ENCODE measurements at regions not wholly inside any gene's neighbourhood (a gene's known extent, or its start where the extent isn't known, plus 50 kb on each side); places are given as distances from the start of the nearest gene placed in this dataset.

- no peak overlapping the region for H3K27ac ChIP-seq
- TF ChIP-seq CTCF (conservative IDR thresholded peaks at IDR 0.05) (no peak), ZFX (IDR thresholded peaks at IDR 0.05) (no peak)
Observed at GRCh38 chr10:2592360-2593160, 474.8 kb upstream of the PFKP start.

- TF ChIP-seq CTCF (conservative IDR thresholded peaks at IDR 0.05) (no peak), ZFX (IDR thresholded peaks at IDR 0.05) (no peak)
- no peak overlapping the region for H3K27ac ChIP-seq
Observed at GRCh38 chr10:2589196-2589595, 478.2 kb upstream of the PFKP start.

- TF ChIP-seq ZFX (IDR thresholded peaks at IDR 0.05) (no peak), CTCF (conservative IDR thresholded peaks at IDR 0.05) (no peak)
- H3K27ac ChIP-seq = no peak overlapping the region
Observed at GRCh38 chr10:2584385-2584784, 483.0 kb upstream of the PFKP start.

GRCh38 chr10:2576892-2577291 lies 490.5 kb upstream of the PFKP start:
- no peak overlapping the region for H3K27ac ChIP-seq
- TF ChIP-seq CTCF (conservative IDR thresholded peaks at IDR 0.05) = no peak
- no peak for TF ChIP-seq ZFX (IDR thresholded peaks at IDR 0.05)

GRCh38 chr10:2575460-2575859 lies 491.9 kb upstream of the PFKP start:
- TF ChIP-seq ZFX (IDR thresholded peaks at IDR 0.05) (no peak), CTCF (conservative IDR thresholded peaks at IDR 0.05) (no peak)
- no peak overlapping the region for H3K27ac ChIP-seq

- no peak overlapping the region for H3K27ac ChIP-seq
- TF ChIP-seq CTCF (conservative IDR thresholded peaks at IDR 0.05) (no peak), ZFX (IDR thresholded peaks at IDR 0.05) (no peak)
Observed at GRCh38 chr10:2572611-2573010, 494.7 kb upstream of the PFKP start.

GRCh38 chr10:2556883-2557282 lies 510.5 kb upstream of the PFKP start:
- H3K27ac ChIP-seq = no peak overlapping the region
- TF ChIP-seq ZFX (IDR thresholded peaks at IDR 0.05) (no peak), CTCF (conservative IDR thresholded peaks at IDR 0.05) (no peak)

All from C4-2B (cell line).